Loucy (cell line): ENCODE measurements at regions not wholly inside any gene's neighbourhood (a gene's known extent, or its start where the extent isn't known, plus 50 kb on each side); places are given as distances from the start of the nearest gene placed in this dataset.

Experiments
- CTCF ChIP-seq: fragments of 200-600 bp; sonication (generic); conservative IDR thresholded peaks from 2 replicates; pipeline ENCODE4 v1.5.1; 2014; ENCODE audit warnings: mild to moderate bottlenecking, antibody characterized with exemption, low read length
- EZH2phosphoT487 ChIP-seq: fragments of 200-600 bp; IDR thresholded peaks from 2 replicates; pipeline ENCODE4 v1.6.1; 2018; ENCODE audit warnings: antibody characterized with exemption, mild to moderate bottlenecking, moderate library complexity, borderline replicate concordance

GRCh38 chr4:111780965-111781364 is 364.3 kb upstream of the FAM241A start:
- TF ChIP-seq EZH2phosphoT487 = no peak
- no peak for TF ChIP-seq CTCF
